DND-41 (cell line): ENCODE measurements at regions not wholly inside any gene's neighbourhood (a gene's known extent, or its start where the extent isn't known, plus 50 kb on each side); places are given as distances from the start of the nearest gene placed in this dataset.

Source experiments
- ATAC-seq: fragments of 200-7000 bp; cut with Tn5 transposase; 3 replicates; pipeline ENCODE4 v1.9.1; 2021; ENCODE audit warnings: low read depth; ENCODE audit not compliant: insufficient read depth
- DNase-seq: peaks from one replicate; pipeline ENCODE4 v3.0.0-alpha.2; 2020
- H2AFZ ChIP-seq: 2 replicates; pipeline ENCODE4 v1.6.0; 2012; ENCODE audit warnings: low read depth, low read length
- H3K27ac ChIP-seq: 2 replicates; pipeline ENCODE4 v1.5.1; 2012; ENCODE audit warnings: low read length, inconsistent platforms
- H3K27me3 ChIP-seq: fragments of 200-600 bp; sonication (generic); 2 replicates; pipeline ENCODE4 v1.6.0; 2012; ENCODE audit warnings: low read length, mild to moderate bottlenecking, inconsistent platforms; ENCODE audit not compliant: insufficient read depth, poor library complexity
- H3K36me3 ChIP-seq: 2 replicates; pipeline ENCODE4 v1.5.1; 2012; ENCODE audit warnings: low read length, inconsistent platforms; ENCODE audit not compliant: insufficient read depth
- H3K4me1 ChIP-seq: 2 replicates; pipeline ENCODE4 v1.5.1; 2012; ENCODE audit warnings: mild to moderate bottlenecking, low read length; ENCODE audit not compliant: insufficient read depth
- H3K4me2 ChIP-seq: 2 replicates; pipeline ENCODE4 v1.6.0; 2012; ENCODE audit warnings: mild to moderate bottlenecking, moderate library complexity, low read length, inconsistent platforms; ENCODE audit not compliant: insufficient read depth
- H3K4me3 ChIP-seq, 2 experiments: fragments of 200-600 bp in 1 of 2; shearing (Covaris generic) in 1 of 2; 2 replicates each; pipeline ENCODE4 v1.5.1; 2012 to 2016; ENCODE audit warnings: inconsistent platforms in 2 of 2, low read length in 2 of 2, mild to moderate bottlenecking in 2 of 2, low read depth in 1 of 2, moderate library complexity in 1 of 2
- H3K79me2 ChIP-seq: 2 replicates; pipeline ENCODE4 v1.6.0; 2012; ENCODE audit warnings: low read length, inconsistent platforms; ENCODE audit not compliant: insufficient read depth
- H3K9ac ChIP-seq: 2 replicates; pipeline ENCODE4 v1.6.0; 2012; ENCODE audit warnings: low read depth, mild to moderate bottlenecking, inconsistent platforms, low read length, moderate library complexity
- H3K9me3 ChIP-seq: 2 replicates; pipeline ENCODE4 v1.5.1; 2012; ENCODE audit warnings: low read length, moderate library complexity, mild to moderate bottlenecking, inconsistent platforms; ENCODE audit not compliant: insufficient read depth, severe bottlenecking
- H4K20me1 ChIP-seq: 2 replicates; pipeline ENCODE4 v1.6.0; 2012; ENCODE audit warnings: low read length; ENCODE audit not compliant: insufficient read depth
- CTCF ChIP-seq: IDR thresholded peaks from 2 replicates; pipeline ENCODE4 v1.5.1; 2012; ENCODE audit warnings: borderline replicate concordance, low read length, moderate library complexity, mild to moderate bottlenecking; ENCODE audit not compliant: poor library complexity, severe bottlenecking; ENCODE audit errors: extremely low read depth
- EZH2 ChIP-seq: IDR thresholded peaks from 3 replicates; pipeline ENCODE4 v1.6.1; 2012; ENCODE audit warnings: borderline replicate concordance, low read depth, mild to moderate bottlenecking, moderate library complexity, low read length, inconsistent platforms; ENCODE audit not compliant: severe bottlenecking

GRCh38 chr15:25137013-25137412 lies 182.2 kb downstream of the SNRPN start:
- H3K4me2 ChIP-seq: no peak overlapping the region
- TF ChIP-seq EZH2 (no peak), CTCF (no peak)
- H3K36me3 ChIP-seq: no peaks in the 10 kb centered on the region
- H3K4me3 ChIP-seq: no peak overlapping the region
- no peak overlapping the region for H3K9ac ChIP-seq
- H2AFZ ChIP-seq: no peak overlapping the region
- ATAC-seq (no peak), DNase-seq (no peak)
- no peaks in the 10 kb centered on the region for H3K9me3 ChIP-seq
- H3K79me2 ChIP-seq: no peaks in the 10 kb centered on the region
- H3K27ac ChIP-seq: no peak overlapping the region
- no peaks in the 10 kb centered on the region for H3K4me1 ChIP-seq
- H4K20me1 ChIP-seq: no peaks in the 10 kb centered on the region
- no peaks in the 10 kb centered on the region for H3K27me3 ChIP-seq

DNA sequence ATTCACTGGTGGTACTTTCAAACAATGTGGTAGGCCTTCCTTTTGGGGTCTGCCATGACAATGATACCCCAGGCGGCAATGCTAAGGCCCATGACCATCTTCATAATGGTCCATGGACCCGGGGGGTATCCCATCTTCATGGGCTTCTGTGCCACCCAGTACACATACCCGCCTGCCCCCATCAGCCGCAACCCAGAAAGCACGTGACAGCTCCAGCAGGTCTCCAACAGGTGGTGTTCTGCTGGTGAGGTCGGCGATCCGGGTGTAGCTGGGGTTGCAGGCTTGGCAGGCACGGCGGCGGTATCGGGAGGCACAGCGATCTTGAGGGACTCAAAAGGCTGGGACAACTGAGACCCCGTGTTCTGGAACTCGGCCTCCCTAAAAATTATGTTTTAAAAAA lies 214.5 kb downstream of the SNRPN start:
- TF ChIP-seq CTCF (no peak), EZH2 (no peak)
- Histone ChIP-seq H3K9ac (no peak overlapping the region), H4K20me1 (no peaks in the 10 kb centered on the region), H3K4me2 (no peak overlapping the region), H2AFZ (no peak overlapping the region), H3K9me3 (peaks cover 30% of the 10 kb centered on the region), H3K4me3 (no peak overlapping the region), H3K36me3 (no peaks in the 10 kb centered on the region), H3K27ac (no peak overlapping the region), H3K27me3 (no peaks in the 10 kb centered on the region), H3K79me2 (no peaks in the 10 kb centered on the region), H3K4me1 (no peaks in the 10 kb centered on the region)
- ATAC-seq: no peak
- no peak for DNase-seq

DNA sequence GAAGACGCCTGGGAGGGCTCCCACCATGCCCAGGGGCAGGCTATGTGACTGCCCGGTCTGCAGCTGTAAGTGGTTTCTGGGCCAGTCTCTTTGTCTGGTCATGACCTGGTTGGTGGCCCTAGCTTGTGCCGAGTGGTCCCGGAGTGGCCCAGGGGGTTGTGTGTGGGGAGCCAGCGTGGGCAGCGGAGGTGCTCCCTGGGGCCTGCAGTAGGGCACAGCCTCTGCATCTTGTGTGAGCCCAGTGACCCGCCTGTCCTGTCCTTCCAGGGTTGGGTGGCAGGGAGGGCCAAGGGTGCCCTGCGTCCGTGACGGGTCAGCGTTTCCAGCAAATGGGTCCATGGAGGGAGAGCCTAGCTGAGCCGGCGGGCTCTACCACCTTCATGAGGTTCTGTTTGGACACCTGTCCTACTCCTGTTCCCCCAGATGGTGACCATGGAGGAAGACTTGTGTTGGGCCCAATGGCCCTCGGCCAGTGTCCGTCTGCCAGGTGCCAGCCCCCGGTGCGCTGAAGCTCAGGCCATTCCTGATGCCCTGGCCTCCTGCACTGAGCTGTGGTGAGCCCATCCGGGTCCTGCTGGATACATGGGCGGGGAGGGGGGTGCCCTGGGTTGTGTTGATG lies 215.4 kb downstream of the SNRPN start:
- no peaks in the 10 kb centered on the region for H3K27me3 ChIP-seq
- H2AFZ ChIP-seq: no peak overlapping the region
- no peaks in the 10 kb centered on the region for H3K4me1 ChIP-seq
- no peak overlapping the region for H3K9ac ChIP-seq
- H3K79me2 ChIP-seq: no peaks in the 10 kb centered on the region
- H3K4me2 ChIP-seq: no peak overlapping the region
- TF ChIP-seq EZH2 (no peak), CTCF (no peak)
- H3K36me3 ChIP-seq: no peaks in the 10 kb centered on the region
- H4K20me1 ChIP-seq: no peaks in the 10 kb centered on the region
- H3K9me3 ChIP-seq: peaks cover 35% of the 10 kb centered on the region
- ATAC-seq: no peak
- H3K4me3 ChIP-seq: no peak overlapping the region
- H3K27ac ChIP-seq: no peak overlapping the region
- no peak for DNase-seq

GRCh38 chr15:25170781-25171110 lies 216.0 kb downstream of the SNRPN start:
- H3K9ac ChIP-seq: no peak overlapping the region
- no peaks in the 10 kb centered on the region for H3K4me1 ChIP-seq
- peaks cover 40% of the 10 kb centered on the region for H3K9me3 ChIP-seq
- no peak overlapping the region for H3K4me2 ChIP-seq
- TF ChIP-seq CTCF (no peak), EZH2 (no peak)
- H2AFZ ChIP-seq: no peak overlapping the region
- H3K36me3 ChIP-seq: no peaks in the 10 kb centered on the region
- H3K27ac ChIP-seq: no peak overlapping the region
- no peaks in the 10 kb centered on the region for H3K27me3 ChIP-seq
- no peaks in the 10 kb centered on the region for H3K79me2 ChIP-seq
- DNase-seq (no peak), ATAC-seq (no peak)
- H3K4me3 ChIP-seq: no peak overlapping the region
- no peaks in the 10 kb centered on the region for H4K20me1 ChIP-seq
